ENCODE measurements at regions not wholly inside any gene's neighbourhood (a gene's known extent, or its start where the extent isn't known, plus 50 kb on each side); places are given as distances from the start of the nearest gene placed in this dataset.

GRCh38 chr11:26839911-26840698, 118.2 kb upstream of the SLC5A12 start:
- DNase-seq (ENCODE audit: low spot score), result no peak

DNA sequence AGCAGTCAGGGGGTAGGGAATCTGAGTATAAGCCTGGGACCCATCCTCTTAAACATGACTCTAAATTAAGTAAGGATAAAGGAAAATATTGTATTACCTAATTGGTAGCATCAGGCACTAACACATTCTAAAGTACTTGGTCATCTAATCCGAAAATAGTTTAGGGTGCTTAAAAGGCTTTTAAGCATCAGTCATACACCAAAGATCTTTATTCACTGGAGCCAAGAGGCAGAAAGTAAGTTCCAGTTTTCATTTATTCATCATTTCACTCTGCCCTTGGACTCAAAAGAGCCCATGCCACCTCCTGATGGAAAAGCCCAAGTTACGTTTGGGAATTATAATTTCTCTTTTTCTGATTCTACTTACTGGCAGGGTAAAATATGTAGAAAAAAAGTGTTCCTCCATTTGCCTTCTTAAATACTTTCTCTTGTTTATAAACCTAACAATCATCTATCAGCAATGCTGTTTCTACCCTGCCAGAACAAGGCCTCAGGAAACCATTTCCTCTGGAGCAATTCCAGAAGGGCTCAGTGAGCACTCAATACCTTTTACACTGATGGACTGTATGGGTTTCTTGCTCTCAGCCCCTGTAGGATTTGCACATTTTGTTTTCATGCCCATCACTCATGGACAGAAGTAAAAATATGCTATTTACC, 120.1 kb upstream of the SLC5A12 start:
- DNase-seq (ENCODE audit: low spot score), result no peak

- DNase-seq (ENCODE audit: low spot score), result no peak
Observed at GRCh38 chr11:26842478-26843282, 120.8 kb upstream of the SLC5A12 start.

DNA sequence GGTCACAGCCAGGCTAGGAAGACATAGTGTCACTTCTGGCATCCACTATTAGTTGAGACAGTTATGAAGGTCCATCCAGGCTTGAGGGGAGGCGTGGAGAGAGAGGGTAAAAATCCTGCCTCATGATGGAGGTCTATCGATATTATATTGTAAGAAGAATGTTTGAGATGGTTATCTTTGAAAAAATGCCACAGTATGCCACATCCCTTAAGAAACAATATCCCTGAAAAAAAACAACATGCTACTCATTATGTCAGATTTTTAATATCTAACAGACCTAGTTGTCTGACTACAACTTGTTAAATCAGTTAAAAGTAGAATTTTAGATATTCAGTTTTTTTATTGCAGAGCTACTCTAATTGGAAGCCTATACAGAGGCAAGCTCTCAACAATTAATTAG, 121.7 kb upstream of the SLC5A12 start:
- DNase-seq (ENCODE audit: low spot score), result no peak

DNA sequence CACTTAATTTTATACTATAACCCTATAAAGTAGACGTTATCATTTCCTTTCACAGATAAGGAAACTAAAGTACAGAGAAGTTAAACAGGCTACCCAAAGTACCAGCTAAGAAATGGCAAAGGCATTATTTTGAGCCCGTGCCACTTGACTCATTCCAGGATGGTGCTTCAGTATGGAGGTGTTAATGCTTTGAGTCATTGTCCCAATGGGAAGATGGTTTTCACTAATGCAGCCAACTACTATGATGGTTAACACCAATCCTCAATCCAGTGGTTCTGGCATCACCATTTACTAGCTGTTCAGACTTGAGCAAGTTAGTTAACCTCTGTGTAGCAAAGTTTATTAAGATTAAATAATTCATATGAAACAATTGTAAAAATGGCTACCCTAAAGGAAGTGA, 123.1 kb upstream of the SLC5A12 start:
- DNase-seq (ENCODE audit: low spot score), result no peak

GRCh38 chr11:26846227-26846626, 124.4 kb upstream of the SLC5A12 start:
- DNase-seq (ENCODE audit: low spot score), result no peak

DNA sequence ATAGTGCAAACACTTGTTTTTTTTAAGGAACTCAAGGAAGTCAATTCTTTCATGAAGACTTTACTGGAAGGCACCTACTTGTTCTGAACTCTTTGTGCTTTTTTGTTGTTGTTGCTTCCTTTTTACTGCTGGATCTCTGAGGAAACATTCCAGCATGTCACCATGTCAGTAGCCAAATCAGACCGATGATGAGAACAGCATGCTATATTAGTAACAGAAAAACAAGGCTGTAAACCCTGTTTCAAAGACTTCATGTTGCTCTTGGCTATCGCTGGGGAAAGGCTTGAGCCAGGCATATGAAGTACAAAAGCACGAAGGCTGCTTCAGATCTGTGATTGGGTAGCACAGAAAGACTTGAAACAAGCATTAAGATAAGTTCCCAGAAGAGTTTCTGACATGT, 125.6 kb upstream of the SLC5A12 start:
- DNase-seq (ENCODE audit: low spot score), result no peak

DNA sequence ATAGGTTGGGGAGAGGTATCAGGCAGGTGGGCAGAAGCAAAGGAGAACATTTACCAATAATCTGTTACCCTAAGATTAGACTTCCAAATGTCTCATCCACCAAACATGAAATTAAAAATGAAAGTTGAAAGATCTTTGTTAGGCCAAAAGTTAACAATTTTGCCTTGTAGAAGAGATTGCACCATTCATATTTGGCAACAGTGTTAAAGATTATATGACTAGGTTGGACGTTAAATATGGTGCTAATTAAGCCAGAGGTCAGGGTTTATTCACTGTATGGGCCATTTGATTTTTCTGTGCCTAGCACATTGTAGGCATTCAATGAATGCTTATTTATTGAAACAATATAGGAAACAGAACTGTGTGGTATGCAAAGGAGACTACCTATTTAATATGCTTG, 126.1 kb upstream of the SLC5A12 start:
- no peak for DNase-seq (ENCODE audit: low spot score)

- DNase-seq (ENCODE audit: low spot score), result peak; percentile 26
Observed at GRCh38 chr11:26849036-26849435, 127.2 kb upstream of the SLC5A12 start.

GRCh38 chr11:26851291-26851690, 129.4 kb upstream of the SLC5A12 start:
- DNase-seq (ENCODE audit: low spot score), result no peak

- DNase-seq (ENCODE audit: low spot score), result no peak
Observed at GRCh38 chr11:26851696-26852095, 129.8 kb upstream of the SLC5A12 start.

DNA sequence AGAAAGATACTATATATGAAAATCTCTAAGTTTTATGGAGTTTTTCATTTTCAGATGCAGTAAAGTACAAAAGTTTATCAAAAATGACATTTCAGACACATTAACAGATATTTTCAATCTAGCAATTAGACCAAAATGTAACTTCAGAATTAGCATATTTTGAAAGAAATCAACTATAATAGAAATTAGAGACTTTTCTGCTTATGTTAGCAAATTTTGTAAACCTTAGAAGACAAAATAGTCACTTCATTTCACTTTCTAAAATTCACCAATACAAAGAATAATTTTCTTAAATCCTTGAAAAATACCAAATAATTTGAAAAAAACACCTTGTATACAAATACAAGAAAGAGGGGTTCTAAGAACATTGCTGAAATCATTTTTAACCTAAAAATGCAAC, 135.8 kb upstream of the FIBIN start:
- no peak for DNase-seq (ENCODE audit: low spot score)

DNA sequence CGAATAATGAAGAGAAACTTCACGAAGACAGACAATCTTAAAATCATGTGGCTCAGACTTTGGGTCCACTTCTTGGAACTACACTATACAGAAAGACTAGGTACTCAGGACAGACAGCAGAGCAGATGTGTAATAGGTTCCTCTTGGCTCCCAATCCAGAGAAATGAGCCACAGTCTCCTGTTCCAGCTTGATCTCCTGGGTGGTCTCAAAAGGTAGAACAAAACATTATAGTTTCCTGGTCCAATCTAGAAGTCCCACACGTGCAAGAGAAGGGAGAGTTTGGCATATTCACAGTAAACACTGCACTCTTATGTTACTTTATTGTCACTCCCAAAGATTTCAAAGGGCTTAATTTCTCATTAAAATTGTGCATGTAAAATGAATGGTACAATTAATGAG, 134.5 kb upstream of the FIBIN start:
- DNase-seq (ENCODE audit: low spot score), result no peak

DNA sequence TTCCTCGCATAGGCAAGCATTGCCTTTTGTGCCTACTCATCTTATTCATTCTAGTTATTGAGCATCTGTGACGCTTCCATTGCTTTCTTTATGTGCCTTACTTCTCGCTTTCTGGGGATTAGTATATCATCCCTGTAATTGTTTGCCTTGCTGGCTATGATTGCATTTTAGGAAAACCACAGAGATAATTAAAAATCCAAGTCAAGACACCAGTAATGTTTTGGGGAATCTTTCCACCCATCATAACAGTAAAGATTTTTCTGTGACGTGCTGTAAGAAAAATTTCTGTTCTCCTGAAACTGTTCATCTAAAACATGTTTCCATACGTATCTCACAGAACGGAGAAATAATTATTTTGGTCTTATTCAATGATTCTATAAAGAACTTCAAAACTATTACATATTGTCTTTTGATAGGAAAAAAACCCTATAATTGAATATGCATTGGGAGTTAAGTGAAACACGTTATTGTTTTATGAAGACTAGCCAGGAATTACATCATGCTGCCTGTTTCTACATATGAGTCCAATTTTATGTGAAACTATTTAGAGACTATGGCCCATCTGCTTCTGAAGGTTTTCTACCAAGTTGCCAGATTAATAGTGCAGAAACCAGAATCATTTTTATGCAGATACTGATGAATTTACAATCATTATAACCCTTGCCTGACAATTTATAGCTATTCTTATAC, 133.7 kb upstream of the FIBIN start:
- DNase-seq (ENCODE audit: low spot score), result no peak

DNA sequence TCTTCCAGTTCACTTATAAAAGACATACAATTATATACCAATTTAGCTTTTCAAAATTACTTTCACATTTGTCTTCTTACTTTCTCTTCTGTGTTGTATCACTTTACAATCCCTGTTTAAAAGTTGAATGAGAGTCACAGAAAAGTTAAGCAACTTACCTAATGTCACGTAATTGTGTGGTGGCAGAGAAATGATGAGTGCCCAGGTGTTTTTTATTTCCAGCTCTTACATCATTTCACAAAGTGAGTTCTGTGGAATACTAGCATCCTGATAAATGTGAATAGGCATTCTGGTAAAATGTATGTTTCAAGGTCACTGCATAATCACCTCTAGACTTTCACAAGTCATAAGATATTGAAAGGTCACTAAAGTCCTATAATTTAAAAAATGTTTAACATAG, 133.0 kb upstream of the FIBIN start:
- no peak for DNase-seq (ENCODE audit: low spot score)

DNA sequence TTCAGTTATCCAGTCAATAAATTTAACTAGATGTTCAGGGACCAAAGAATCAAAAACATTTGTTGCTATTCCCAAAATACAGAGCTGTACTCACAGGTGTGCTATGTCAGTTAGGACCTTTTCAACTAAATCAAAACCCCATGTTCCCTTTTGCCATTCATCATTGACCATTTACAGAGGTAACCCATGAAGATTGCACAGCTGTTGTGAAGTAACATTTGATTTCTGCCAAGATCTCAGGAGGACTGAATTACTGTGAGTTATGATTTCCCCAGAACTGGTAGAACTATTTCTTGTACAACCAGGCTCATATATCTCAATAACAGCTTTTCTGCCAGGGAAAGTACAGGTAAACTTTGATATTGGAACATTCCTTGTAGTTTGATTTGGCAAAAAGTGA, 131.1 kb upstream of the FIBIN start:
- DNase-seq (ENCODE audit: low spot score), result no peak

DNA sequence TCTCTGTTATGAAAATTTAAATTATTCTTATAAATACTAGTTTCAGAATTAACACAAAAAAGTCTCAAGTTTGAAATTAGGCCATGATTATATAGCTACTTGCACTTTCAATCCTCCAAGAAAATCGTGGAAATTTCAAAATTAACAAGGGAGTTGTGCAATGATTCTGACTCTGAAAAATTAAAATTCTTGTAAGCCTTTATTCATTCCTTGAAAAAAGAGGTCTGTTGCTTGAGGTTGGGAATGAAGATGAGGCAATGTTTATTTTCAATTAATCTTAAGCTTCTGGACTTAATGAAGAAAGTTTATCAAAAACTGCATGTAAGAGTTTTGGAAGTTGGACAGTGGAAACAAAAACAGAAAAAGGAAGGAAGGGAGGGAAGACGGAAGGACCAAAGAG, 128.2 kb upstream of the FIBIN start:
- DNase-seq (ENCODE audit: low spot score), result no peak

GRCh38 chr11:26867286-26867685, 126.6 kb upstream of the FIBIN start:
- no peak for DNase-seq (ENCODE audit: low spot score)

GRCh38 chr11:26878959-26879581, 114.8 kb upstream of the FIBIN start:
- no peak for DNase-seq (ENCODE audit: low spot score)

DNA sequence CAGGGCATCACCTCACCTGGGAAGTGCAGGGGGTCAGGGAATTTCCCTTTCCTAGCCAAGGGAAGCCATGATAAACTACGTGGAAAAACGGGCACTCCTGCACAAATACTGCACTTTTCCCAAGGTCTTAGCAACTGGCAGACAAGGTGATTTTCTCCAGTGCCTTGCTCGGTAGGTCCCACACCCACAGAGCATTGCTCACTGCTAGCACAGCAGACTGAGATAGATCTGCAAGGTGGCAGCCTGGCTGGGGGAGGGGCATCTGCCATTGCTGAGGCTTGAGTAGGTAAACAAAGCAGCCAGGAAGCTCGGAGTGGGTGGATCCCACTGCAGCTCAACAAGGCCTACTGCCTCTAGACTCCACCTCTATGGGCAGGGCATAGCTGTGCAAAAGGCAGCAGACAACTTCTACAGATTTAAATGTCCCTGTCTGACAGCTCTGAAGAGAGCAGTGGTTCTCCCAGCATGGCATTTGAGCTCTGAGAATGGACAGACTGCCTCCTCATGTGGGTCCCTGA, 111.5 kb upstream of the FIBIN start:
- DNase-seq (ENCODE audit: low spot score), result peak; percentile 15

- DNase-seq (ENCODE audit: low spot score), result no peak
Observed at GRCh38 chr11:26891501-26891900, 102.4 kb upstream of the FIBIN start.
